NCI-H187 (cell line): ENCODE measurements at regions not wholly inside any gene's neighbourhood (a gene's known extent, or its start where the extent isn't known, plus 50 kb on each side); places are given as distances from the start of the nearest gene placed in this dataset.

ENCODE experiments used
- DNase-seq, 2 experiments: peaks; one replicate each; lab custom pipeline; 2025; lab: John Stamatoyannopoulos, UW

DNA sequence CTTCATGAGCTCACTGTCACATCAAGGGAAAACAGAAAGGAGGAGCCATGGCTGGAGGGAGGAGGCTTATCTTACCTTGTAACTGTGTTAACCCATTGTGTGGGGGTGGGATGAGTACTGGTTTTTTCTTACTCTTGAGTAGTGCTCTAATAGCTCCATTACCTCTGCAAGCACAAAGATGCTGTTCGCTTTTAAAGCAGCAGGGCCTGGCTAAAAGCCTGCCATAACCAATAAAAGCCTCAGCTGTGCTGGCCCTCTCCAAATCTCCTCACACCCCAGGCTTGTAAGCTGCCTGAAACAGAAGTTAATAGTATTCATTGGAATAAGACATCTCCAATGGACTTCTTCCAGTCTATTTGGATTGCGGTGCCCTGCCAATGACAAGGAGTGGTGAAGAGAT lies 544.1 kb downstream of the TUSC7 start:
- peak in 1 of 2 experiments; percentile 23 for DNase-seq

- DNase-seq = no peak
Measured at GRCh38 chr3:117254985-117255384, 545.4 kb downstream of the TUSC7 start.

- no peak for DNase-seq
Measured at GRCh38 chr3:117255736-117256135, 546.2 kb downstream of the TUSC7 start.

GRCh38 chr3:117261983-117262421 lies 552.4 kb downstream of the TUSC7 start:
- DNase-seq = no peak

DNA sequence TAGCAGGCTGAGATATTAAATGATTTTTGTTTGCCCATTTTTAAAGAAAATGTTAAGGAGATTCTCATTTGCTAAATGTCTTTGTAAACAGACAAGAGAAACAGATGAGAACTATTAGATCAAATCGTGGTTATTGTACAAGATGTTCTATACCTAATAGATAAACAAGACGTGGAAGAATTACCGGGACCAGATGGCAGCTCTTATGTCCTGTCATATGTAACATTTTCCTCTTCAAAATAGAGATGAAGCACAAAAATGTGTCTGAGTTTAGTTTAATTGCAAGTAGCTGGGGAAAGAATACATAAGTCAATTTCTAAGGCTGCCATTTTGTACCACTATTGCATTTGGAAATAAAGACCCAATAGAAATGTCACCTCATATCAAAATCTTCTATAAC lies 553.7 kb downstream of the TUSC7 start:
- no peak for DNase-seq

- no peak for DNase-seq
Measured at GRCh38 chr3:117263745-117264144, 554.2 kb downstream of the TUSC7 start.

- no peak for DNase-seq
Measured at GRCh38 chr3:117264204-117264994, 554.8 kb downstream of the TUSC7 start.

DNA sequence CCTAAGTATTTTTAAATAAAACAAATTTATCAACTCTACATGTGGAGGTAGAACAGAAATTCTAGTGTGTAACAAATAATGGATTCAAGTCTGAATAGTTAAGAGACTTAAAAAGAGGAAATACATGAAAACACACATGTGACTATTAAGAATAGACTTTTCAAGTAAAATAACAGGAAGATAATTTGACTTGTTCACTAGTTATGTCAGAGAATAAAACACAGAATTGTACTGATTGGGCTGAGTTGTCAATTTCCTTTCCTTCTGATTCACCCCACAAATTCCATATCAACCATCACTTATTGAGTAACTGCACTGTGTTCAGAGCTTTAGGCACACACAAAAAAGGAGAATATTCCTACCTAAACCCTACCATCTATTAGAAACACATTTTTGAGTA lies 557.2 kb downstream of the TUSC7 start:
- no peak for DNase-seq

- no peak for DNase-seq
Measured at GRCh38 chr3:117268318-117268717, 558.7 kb downstream of the TUSC7 start.

GRCh38 chr3:117272274-117272673 lies 562.7 kb downstream of the TUSC7 start:
- DNase-seq = no peak

DNA sequence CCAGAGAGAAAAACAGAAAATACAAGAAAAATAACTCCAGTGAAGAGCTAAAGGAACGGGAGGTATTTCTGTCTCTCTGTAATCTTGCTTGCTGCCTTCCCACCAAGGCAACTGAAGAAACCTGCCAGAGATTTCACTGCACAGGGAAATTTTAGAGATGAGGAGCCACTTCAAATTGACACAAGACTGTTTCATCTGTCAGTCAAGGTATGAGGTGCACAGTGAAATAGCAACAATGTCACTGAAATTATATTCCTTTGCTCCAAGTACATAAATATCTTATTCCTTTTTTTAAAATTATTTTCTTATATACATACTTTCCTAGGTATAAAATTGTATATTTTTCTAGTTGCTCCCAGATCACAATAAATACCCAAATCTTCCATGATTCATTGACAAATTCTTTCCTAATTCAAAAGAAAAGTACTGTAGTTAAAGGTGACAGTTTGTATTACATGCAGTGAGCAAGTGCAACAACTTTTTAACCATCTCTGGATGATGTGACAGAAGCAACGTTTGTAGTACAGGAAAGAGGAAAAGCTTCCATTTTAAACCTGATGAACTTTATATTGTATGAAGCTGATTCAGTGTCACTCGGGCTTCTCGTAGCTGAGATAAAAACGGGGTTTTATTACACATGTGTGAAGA lies 563.4 kb downstream of the TUSC7 start:
- no peak for DNase-seq

- DNase-seq = no peak
Measured at GRCh38 chr3:117277816-117278215, 568.2 kb downstream of the TUSC7 start.

DNA sequence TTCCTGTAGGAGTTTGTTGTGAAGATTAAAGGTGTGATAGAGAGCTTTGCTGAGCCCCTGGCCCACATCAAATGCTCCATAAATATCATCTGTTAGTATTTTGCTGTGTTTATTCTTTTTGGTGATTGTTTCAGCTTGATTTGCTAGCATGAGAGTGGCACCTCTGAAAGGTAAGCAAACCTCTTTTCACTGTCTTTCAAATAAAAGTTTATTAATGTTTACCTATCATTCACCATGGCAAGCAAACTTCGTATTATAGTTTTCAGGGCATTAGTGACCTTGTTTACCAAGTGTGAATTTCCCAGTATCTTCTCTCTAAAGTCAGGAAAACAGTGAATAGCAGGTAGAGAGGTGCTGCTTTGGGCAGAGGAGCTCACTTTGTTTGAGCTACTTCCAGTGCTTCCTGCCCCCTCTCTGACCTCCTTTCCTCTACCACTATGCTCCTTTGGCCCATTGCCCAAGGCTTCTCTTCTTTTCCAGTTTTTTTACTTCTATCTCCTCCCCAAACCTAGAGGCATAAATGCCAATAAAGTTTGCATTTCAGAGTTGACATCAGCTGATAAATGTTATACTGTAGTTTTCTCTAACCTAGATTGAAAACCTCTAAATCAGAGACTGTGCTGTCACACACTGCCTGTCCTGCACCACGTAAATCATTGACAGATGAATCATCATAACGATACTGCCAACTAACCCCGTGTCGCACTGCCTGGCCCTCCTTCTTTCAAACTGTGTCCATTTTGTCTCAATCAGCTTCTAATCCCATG lies 569.0 kb downstream of the TUSC7 start:
- DNase-seq = no peak

GRCh38 chr3:117281371-117281770 lies 571.8 kb downstream of the TUSC7 start:
- no peak for DNase-seq

DNA sequence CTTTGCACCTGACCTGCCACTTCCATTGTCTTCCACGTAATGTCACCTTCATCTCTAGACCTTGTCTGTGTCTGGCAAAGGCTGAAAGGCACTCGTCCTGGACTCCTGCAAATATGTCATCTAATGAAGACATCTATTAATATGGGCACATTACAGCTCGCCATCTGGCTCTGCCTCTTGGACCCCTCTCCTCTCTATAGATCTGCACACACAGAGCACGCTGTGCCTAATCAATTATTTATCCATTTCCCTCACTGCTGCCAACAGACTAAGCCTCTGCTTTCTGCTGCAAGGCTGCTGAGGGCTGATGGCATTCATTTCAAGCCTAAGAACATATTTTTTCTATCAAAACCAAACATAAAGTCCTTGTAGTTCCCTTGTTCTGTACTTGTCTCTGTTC lies 573.0 kb downstream of the TUSC7 start:
- no peak for DNase-seq

GRCh38 chr3:117285737-117286136 lies 576.2 kb downstream of the TUSC7 start:
- no peak for DNase-seq

GRCh38 chr3:117286488-117286887 lies 576.9 kb downstream of the TUSC7 start:
- DNase-seq = no peak

DNA sequence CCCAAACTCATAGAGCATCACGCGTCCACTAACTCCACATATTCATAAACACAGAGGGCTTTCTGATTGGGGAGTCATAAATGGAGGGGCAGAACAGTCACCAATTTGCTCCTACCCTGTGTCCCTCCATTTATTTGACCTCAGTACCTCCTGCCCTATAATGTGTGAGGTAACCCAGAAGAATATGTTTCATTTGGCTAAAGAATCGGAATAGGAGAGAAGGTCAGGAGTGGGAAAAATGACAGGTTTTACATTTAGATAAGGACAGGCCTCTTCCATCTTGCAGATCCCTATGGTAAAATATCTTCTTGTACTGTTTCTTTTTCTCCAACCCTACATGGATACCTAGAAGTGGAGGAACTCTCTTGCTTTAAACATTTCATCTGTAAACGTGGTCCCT lies 578.0 kb downstream of the TUSC7 start:
- no peak for DNase-seq

GRCh38 chr3:117291476-117291875 lies 581.9 kb downstream of the TUSC7 start:
- DNase-seq = no peak

DNA sequence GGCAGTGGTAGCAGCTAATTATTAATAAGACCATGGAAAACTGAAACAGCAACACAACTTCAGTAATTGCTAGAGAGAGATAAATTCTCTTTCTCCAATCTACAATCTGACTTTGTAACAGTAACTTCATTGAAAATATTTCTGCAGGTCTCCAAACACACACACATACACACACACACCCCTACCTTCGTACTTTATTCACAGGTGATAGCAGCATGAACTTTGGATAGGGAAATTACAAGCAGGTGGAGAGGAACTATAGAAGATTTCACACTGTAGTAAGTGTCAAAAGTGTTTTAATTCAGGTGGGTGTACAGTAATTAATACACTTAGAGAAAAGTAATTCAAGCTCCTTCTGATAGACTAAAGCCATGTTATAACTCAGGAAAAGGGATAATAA lies 587.5 kb downstream of the TUSC7 start:
- no peak for DNase-seq

DNA sequence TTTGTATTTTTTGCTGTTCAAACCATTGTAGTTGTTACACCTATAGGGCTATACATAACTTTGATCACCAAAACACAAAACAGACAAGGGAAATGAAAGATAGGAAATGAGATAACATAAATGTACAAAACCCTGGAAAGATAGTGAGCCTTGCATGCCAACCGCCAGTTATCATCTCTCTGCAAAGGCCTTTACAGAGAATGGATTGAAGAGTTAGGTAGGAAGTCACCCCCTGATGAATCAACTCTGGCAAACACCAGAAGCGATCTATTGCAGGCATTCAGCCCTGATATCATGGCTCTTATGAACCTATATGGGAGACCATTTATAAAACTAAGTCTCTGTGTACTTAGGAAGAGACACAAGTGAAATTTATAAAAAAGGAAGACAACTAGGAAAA lies 588.0 kb downstream of the TUSC7 start:
- no peak for DNase-seq

DNA sequence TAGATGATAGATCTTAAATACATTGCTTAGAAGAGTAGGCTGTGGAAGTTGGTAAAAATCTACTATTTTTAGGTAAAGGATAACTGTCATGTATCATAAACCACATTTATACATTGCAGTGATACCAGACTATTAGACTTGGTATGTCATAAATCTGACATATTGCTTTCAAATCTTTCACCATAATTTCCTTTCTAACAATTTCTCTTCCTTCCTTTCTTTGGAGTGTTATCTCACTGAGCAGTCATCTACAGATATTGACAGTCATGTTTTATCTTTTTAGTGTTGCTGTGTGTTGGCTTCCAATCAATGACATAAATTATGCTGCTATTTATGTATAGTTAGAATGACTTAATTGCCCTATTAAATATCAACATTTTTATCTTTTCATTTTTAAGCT lies 588.7 kb downstream of the TUSC7 start:
- no peak for DNase-seq

GRCh38 chr3:117302428-117302827 lies 592.8 kb downstream of the TUSC7 start:
- DNase-seq = no peak
